PC-9 (cell line): ENCODE measurements at regions not wholly inside any gene's neighbourhood (a gene's known extent, or its start where the extent isn't known, plus 50 kb on each side); places are given as distances from the start of the nearest gene placed in this dataset.

Experiments
- CTCF ChIP-seq: fragments of 200-600 bp; sonication (generic); conservative IDR thresholded peaks from 2 replicates; pipeline ENCODE4 v1.6.1; 2017; ENCODE audit warnings: mixed run types, antibody characterized with exemption, mild to moderate bottlenecking, moderate library complexity
- EZH2 ChIP-seq: fragments of 200-600 bp; sonication (generic); IDR thresholded peaks from 2 replicates; pipeline ENCODE4 v1.8.0; 2017; ENCODE audit warnings: antibody characterized with exemption, low read depth

GRCh38 chr2:242053921-242054320, 184.4 kb downstream of the RTP5 start:
- TF ChIP-seq CTCF (no peak), EZH2 (no peak)
